ENCODE measurements at regions not wholly inside any gene's neighbourhood (a gene's known extent, or its start where the extent isn't known, plus 50 kb on each side); places are given as distances from the start of the nearest gene placed in this dataset.

DNA sequence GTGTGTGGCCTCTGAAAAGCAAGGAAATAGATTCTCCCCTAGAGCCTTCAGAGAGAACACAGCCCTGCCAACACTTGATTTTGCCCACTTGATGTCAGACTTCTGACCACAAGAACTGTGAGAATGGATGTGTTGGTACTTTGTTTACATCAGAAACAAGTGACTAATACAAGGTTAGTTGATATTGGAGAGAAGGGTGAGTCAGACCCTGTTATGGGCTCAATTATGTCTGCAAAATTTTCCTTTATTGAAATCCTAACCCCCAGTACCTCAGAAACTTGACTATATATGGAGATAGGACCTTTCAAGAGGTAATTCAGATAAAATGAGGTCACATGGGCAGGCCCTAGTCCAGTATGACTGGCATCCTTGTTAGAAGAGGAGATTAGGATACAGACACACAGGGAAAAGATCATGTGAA lies 226.7 kb downstream of the RFC3 start:
- no peaks in the 10 kb centered on the region for H3K36me3 ChIP-seq (ENCODE audit: control insufficient read depth, insufficient read depth, low read length)

DNA sequence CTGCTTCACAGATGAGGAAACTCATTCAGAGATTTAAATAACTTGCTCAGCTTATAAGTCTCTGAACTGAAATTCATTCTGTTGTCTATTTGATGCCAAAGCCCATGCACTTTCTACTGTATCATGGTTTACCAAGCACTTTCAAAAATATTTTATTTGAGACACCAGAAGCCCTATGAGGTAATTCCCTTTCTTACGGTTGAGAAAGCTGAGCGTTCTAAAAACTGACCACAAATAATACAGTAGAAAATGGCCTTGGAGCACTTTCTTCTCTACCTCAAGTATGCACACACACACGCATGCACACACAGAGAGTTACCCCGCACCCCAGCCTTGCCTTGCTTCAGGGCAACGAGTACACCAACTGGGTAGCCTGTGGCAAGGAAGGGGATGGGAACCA lies 228.5 kb downstream of the RFC3 start:
- WGBS (ENCODE audit: insufficient coverage): 96% methylated on average over 5 of the region's 5 CpGs
- H3K27ac ChIP-seq (ENCODE audit: low read depth, low read length): no peak overlapping the region
- H3K27me3 ChIP-seq (ENCODE audit: control insufficient read depth, insufficient read depth, low read length): no peaks in the 10 kb centered on the region
- DNase-seq (ENCODE audit: low read depth in 4 of 6, low spot score in 6 of 6): no peak
- no peaks in the 10 kb centered on the region for H3K4me1 ChIP-seq (ENCODE audit: control insufficient read depth, insufficient read depth, low read length)
- H3K4me3 ChIP-seq (ENCODE audit: low read depth, low read length): no peak overlapping the region
- H3K9me3 ChIP-seq (ENCODE audit: control insufficient read depth, insufficient read depth, low read length): no peaks in the 10 kb centered on the region
- no peaks in the 10 kb centered on the region for H3K36me3 ChIP-seq (ENCODE audit: control insufficient read depth, insufficient read depth, low read length)

More for the DNA sequence above, 226.7 kb downstream of the RFC3 start:
- no peak overlapping the region for H3K27ac ChIP-seq (ENCODE audit: low read depth, low read length)
- H3K9me3 ChIP-seq (ENCODE audit: control insufficient read depth, insufficient read depth, low read length): no peaks in the 10 kb centered on the region
- no peaks in the 10 kb centered on the region for H3K27me3 ChIP-seq (ENCODE audit: control insufficient read depth, insufficient read depth, low read length)
- H3K4me3 ChIP-seq (ENCODE audit: low read depth, low read length): no peak overlapping the region
- no peak for DNase-seq (ENCODE audit: low read depth in 4 of 6, low spot score in 6 of 6)
- no peaks in the 10 kb centered on the region for H3K4me1 ChIP-seq (ENCODE audit: control insufficient read depth, insufficient read depth, low read length)

DNA sequence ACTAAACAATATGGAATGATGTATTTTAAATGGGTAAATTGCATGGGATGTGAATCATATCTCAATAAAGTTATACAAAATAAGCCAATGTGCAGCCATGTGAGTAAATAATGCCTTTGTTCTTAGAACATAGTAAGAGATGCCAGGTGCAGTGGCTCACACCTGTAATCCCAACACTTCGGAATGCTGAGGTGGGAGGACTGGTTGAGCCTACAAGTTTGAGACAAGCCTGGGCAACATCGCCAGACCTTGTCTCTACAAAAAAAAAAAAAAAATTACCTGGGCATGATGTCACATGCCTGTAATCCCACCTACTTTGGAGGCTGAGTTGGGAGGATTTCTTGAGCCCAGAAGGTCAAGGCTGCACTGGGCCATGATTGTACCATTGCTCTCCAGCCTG lies 230.7 kb downstream of the RFC3 start:
- H3K9me3 ChIP-seq (ENCODE audit: control insufficient read depth, insufficient read depth, low read length): no peaks in the 10 kb centered on the region
- WGBS (ENCODE audit: insufficient coverage): 100% methylated on average over 2 of the region's 2 CpGs
- no peaks in the 10 kb centered on the region for H3K4me1 ChIP-seq (ENCODE audit: control insufficient read depth, insufficient read depth, low read length)
- no peak overlapping the region for H3K27ac ChIP-seq (ENCODE audit: low read depth, low read length)
- no peak overlapping the region for H3K4me3 ChIP-seq (ENCODE audit: low read depth, low read length)
- no peaks in the 10 kb centered on the region for H3K36me3 ChIP-seq (ENCODE audit: control insufficient read depth, insufficient read depth, low read length)
- DNase-seq (ENCODE audit: low read depth in 4 of 6, low spot score in 6 of 6): no peak
- no peaks in the 10 kb centered on the region for H3K27me3 ChIP-seq (ENCODE audit: control insufficient read depth, insufficient read depth, low read length)

DNA sequence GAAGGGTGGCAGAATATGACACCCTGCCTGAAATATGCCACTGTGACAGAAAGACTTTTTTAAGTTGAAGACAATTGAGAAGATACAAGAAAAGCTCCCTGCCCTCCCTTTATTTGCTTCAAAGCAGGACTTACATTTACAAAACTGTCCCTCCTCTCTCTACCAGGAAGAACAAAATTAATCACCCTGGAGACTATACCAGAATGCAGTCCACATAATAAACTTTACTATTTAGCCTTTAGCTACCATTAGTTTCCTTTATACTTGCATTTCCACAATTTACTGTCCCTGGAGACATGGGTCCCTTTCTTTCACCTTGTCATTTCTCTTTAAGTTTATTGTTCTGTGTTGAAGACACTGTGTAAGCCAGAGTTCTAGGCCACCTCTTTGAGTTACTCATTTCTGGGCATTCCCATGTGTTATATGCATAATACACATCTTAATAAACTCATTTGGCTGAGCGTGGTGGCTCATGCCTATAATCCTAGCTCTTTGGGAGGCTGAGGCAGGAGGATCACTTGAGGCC lies 238.8 kb downstream of the RFC3 start:
- no peak overlapping the region for H3K27ac ChIP-seq (ENCODE audit: low read depth, low read length)
- no peaks in the 10 kb centered on the region for H3K9me3 ChIP-seq (ENCODE audit: control insufficient read depth, insufficient read depth, low read length)
- H3K36me3 ChIP-seq (ENCODE audit: control insufficient read depth, insufficient read depth, low read length): no peaks in the 10 kb centered on the region
- H3K4me1 ChIP-seq (ENCODE audit: control insufficient read depth, insufficient read depth, low read length): no peaks in the 10 kb centered on the region
- no peak for DNase-seq (ENCODE audit: low read depth in 4 of 6, low spot score in 6 of 6)
- H3K27me3 ChIP-seq (ENCODE audit: control insufficient read depth, insufficient read depth, low read length): no peaks in the 10 kb centered on the region
- WGBS (ENCODE audit: insufficient coverage): no CpG with 5 or more reads among the region's 1 CpG
- no peak overlapping the region for H3K4me3 ChIP-seq (ENCODE audit: low read depth, low read length)

DNA sequence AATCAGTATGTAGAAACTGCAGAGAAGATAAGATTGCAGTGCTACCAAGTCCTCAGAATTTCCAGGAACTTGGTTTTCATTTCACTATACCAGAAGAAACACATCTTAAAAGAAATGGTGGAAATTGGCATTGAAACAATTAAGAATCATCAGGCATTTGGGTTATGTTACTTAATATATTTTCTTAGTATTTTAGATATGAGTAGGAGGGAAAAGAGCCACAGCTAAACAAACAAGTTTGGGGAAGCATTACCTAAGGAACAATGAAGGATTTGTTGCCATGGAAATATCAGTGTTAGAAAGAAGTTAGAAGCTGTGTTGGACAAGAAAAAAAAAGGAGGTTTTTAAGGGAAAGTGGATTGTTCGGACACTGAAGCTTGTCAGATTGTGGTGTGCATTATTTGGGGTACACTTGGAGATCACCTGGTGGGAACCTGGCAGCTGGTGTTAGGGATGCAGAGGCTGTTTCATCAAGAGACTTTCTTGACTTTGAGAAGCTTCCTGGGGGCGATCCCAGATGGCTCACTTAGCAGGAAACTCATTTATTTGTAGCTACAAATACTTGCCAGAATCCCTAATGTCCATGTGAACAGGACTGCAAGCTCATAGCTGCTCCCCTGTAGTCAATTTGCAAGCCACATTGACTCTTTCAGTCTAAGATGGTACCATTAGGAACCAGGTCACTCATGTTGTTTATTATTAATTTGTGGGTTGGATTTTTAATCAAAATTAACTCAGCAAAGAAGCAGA lies 246.7 kb downstream of the RFC3 start:
- 54% methylated on average over 1 of the region's 2 CpGs for WGBS (ENCODE audit: insufficient coverage)

DNA sequence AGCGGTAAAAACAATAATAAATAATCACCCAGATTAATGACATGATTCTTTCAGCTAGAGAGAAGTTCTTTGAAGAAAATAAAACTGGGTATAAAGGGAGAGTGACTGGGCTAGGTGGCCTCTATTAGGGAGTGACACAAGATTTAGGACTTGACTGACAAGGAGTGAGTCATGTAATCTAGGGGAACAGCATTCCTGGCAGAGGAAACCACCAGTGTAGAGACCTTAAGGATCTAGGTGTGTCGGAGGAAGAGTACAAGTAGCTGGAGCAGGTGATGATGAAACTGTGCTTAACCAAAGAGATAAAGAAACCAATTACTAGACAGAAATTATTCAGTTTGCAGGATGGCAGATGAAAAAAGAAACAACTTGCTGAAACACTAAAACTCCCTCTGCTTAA lies 248.0 kb downstream of the RFC3 start:
- H3K27me3 ChIP-seq (ENCODE audit: control insufficient read depth, insufficient read depth, low read length): no peaks in the 10 kb centered on the region
- no peaks in the 10 kb centered on the region for H3K4me1 ChIP-seq (ENCODE audit: control insufficient read depth, insufficient read depth, low read length)
- H3K9me3 ChIP-seq (ENCODE audit: control insufficient read depth, insufficient read depth, low read length): no peaks in the 10 kb centered on the region
- DNase-seq (ENCODE audit: low read depth in 4 of 6, low spot score in 6 of 6): no peak
- no peak overlapping the region for H3K27ac ChIP-seq (ENCODE audit: low read depth, low read length)
- no CpG with 5 or more reads among the region's 2 CpGs for WGBS (ENCODE audit: insufficient coverage)
- no peaks in the 10 kb centered on the region for H3K36me3 ChIP-seq (ENCODE audit: control insufficient read depth, insufficient read depth, low read length)
- no peak overlapping the region for H3K4me3 ChIP-seq (ENCODE audit: low read depth, low read length)

More for the DNA sequence above, 246.7 kb downstream of the RFC3 start:
- H3K27ac ChIP-seq (ENCODE audit: low read depth, low read length): no peak overlapping the region
- H3K27me3 ChIP-seq (ENCODE audit: control insufficient read depth, insufficient read depth, low read length): no peaks in the 10 kb centered on the region
- no peaks in the 10 kb centered on the region for H3K9me3 ChIP-seq (ENCODE audit: control insufficient read depth, insufficient read depth, low read length)
- H3K36me3 ChIP-seq (ENCODE audit: control insufficient read depth, insufficient read depth, low read length): no peaks in the 10 kb centered on the region
- H3K4me3 ChIP-seq (ENCODE audit: low read depth, low read length): no peak overlapping the region
- H3K4me1 ChIP-seq (ENCODE audit: control insufficient read depth, insufficient read depth, low read length): no peaks in the 10 kb centered on the region
- peak in 2 of 6 donors; percentile 21 to 29 for DNase-seq (ENCODE audit: low read depth in 4 of 6, low spot score in 6 of 6)

DNA sequence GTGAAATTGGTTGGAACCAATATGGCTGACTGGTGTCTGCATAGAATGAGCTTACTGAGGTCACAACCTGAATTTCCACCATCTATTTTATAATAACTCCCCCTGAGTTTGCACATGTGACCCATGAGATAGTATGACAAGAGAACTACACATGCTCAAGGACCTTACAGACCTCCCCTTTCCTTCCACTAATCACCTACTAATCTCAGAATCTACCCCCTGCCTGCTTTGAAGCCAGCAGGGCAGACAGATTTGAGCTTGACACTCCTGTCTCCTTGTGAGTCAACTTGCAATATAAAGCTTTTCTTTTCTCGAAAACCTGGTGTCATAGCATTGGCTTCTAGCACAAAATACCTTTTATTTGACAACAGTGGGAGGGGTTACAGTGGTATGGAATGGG lies 248.4 kb downstream of the RFC3 start:
- no CpG with 5 or more reads among the region's 1 CpG for WGBS (ENCODE audit: insufficient coverage)
- Histone ChIP-seq H3K36me3 (ENCODE audit: control insufficient read depth, insufficient read depth, low read length) (no peaks in the 10 kb centered on the region), H3K27me3 (ENCODE audit: control insufficient read depth, insufficient read depth, low read length) (no peaks in the 10 kb centered on the region), H3K27ac (ENCODE audit: low read depth, low read length) (no peak overlapping the region), H3K9me3 (ENCODE audit: control insufficient read depth, insufficient read depth, low read length) (no peaks in the 10 kb centered on the region), H3K4me1 (ENCODE audit: control insufficient read depth, insufficient read depth, low read length) (no peaks in the 10 kb centered on the region), H3K4me3 (ENCODE audit: low read depth, low read length) (no peak overlapping the region)
- DNase-seq (ENCODE audit: low read depth in 4 of 6, low spot score in 6 of 6): no peak

DNA sequence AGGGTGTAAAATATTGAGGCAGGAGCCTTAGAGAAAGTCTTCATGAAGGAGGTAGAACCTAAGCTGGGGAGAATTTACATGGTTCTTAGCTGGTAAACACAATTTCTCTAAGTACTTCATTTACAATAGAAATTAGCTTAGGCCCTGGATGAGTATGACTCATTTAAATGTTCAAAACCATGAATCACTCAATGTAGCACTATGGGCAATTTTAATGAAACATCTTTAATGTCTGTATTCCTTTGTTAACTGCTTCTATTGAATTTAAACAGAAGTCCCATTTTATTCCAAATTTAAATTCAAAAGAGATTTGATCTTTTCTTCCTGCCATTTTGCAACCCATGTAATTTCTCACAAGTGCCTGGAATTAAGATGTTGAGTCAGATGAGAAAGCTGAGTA lies 252.1 kb downstream of the RFC3 start:
- Histone ChIP-seq H3K27me3 (ENCODE audit: control insufficient read depth, insufficient read depth, low read length) (no peaks in the 10 kb centered on the region), H3K27ac (ENCODE audit: low read depth, low read length) (no peak overlapping the region), H3K4me1 (ENCODE audit: control insufficient read depth, insufficient read depth, low read length) (no peaks in the 10 kb centered on the region), H3K4me3 (ENCODE audit: low read depth, low read length) (no peak overlapping the region), H3K36me3 (ENCODE audit: control insufficient read depth, insufficient read depth, low read length) (no peaks in the 10 kb centered on the region), H3K9me3 (ENCODE audit: control insufficient read depth, insufficient read depth, low read length) (peaks cover 2% of the 10 kb centered on the region)
- no peak for DNase-seq (ENCODE audit: low read depth in 4 of 6, low spot score in 6 of 6)

DNA sequence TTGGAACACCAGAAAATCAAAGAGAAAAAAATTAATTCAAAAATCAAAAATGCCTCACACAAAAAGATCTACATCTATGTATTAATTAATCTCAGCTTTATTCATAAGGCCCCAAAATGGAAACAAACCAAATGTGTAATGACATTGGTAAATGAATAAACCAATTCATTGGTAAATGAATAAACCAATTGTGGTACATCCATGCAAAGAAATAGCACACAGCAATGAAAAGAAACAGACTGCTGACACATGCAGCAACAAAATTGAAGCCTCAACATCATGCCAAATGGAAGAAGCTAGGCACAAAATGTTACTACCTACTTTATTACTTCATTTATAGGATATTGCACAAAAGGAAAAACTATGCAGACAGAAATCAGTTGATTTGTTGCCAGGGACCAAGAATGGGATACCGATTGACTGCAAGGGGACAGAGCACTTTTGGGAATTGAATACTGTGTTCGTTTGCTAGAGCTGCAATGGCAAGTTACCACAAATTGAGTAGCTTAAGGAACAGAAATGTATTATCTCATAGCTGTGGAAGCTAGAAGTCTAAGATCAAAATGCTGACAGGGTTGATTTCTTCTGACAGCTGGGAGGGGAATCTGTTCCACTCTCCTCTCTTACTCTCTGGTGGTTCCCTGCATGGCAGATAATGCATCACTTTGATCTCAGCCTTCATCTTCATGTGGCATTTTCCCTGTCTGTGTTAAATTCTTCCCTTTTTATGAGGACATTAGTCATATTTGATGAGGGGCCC lies 252.8 kb downstream of the RFC3 start:
- Histone ChIP-seq H3K27me3 (ENCODE audit: control insufficient read depth, insufficient read depth, low read length) (no peaks in the 10 kb centered on the region), H3K4me1 (ENCODE audit: control insufficient read depth, insufficient read depth, low read length) (no peaks in the 10 kb centered on the region), H3K4me3 (ENCODE audit: low read depth, low read length) (no peak overlapping the region), H3K27ac (ENCODE audit: low read depth, low read length) (no peak overlapping the region), H3K36me3 (ENCODE audit: control insufficient read depth, insufficient read depth, low read length) (no peaks in the 10 kb centered on the region), H3K9me3 (ENCODE audit: control insufficient read depth, insufficient read depth, low read length) (peaks cover 2% of the 10 kb centered on the region)
- WGBS (ENCODE audit: insufficient coverage): 92% methylated on average over 2 of the region's 2 CpGs
- no peak for DNase-seq (ENCODE audit: low read depth in 4 of 6, low spot score in 6 of 6)

DNA sequence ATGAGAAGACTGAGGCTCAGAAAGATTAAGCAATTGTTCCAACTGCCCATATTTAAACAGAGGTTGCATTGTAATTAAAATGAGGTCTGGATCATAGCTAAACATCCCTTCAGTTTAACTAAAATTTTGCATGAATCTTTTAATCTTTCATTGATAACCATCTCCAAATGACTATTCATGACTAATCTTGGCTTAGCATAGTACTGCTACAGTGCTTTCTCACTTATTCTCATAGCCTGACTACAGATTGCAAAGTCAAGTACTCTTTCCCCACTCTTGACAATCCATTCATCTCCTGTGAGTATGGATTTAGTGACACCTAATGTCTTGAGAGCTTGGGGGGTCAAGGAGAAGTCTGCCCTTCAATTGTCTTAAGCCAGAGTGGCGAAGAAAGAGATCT lies 258.4 kb downstream of the RFC3 start:
- no peak overlapping the region for H3K27ac ChIP-seq (ENCODE audit: low read depth, low read length)
- no peaks in the 10 kb centered on the region for H3K36me3 ChIP-seq (ENCODE audit: control insufficient read depth, insufficient read depth, low read length)
- H3K4me1 ChIP-seq (ENCODE audit: control insufficient read depth, insufficient read depth, low read length): no peaks in the 10 kb centered on the region
- no peak for DNase-seq (ENCODE audit: low read depth in 4 of 6, low spot score in 6 of 6)
- H3K4me3 ChIP-seq (ENCODE audit: low read depth, low read length): no peak overlapping the region
- no peaks in the 10 kb centered on the region for H3K27me3 ChIP-seq (ENCODE audit: control insufficient read depth, insufficient read depth, low read length)
- WGBS (ENCODE audit: insufficient coverage): no CpG with 5 or more reads among the region's 1 CpG
- H3K9me3 ChIP-seq (ENCODE audit: control insufficient read depth, insufficient read depth, low read length): peaks cover 2% of the 10 kb centered on the region

All from spinal cord (tissue), 9 donors.